AG09319 (cell line): ENCODE measurements at regions not wholly inside any gene's neighbourhood (a gene's known extent, or its start where the extent isn't known, plus 50 kb on each side); places are given as distances from the start of the nearest gene placed in this dataset.

ENCODE experiments used
- DNase-seq: peaks from one replicate; pipeline ENCODE4 v3.0.0-alpha.2; 2010; ENCODE audit warnings: low read depth; ENCODE audit errors: extremely low read depth
- CTCF ChIP-seq: IDR thresholded peaks from 2 replicates; pipeline ENCODE4 v1.5.1; 2011; ENCODE audit warnings: low read depth, mild to moderate bottlenecking, inconsistent platforms, low read length, moderate library complexity

- TF ChIP-seq CTCF, result no peak
- no peak for DNase-seq
Observed at GRCh38 chr18:46366751-46367376, 262.7 kb downstream of the HAUS1 start.

GRCh38 chr18:46369323-46369722 is 265.1 kb downstream of the HAUS1 start:
- DNase-seq, result no peak

GRCh38 chr18:46370898-46371297 is 266.7 kb downstream of the HAUS1 start:
- DNase-seq, result no peak
- TF ChIP-seq CTCF, result no peak

More at GRCh38 chr18:46369323-46369722, 265.1 kb downstream of the HAUS1 start:
- TF ChIP-seq CTCF, result no peak; the same call in 1 of the 2 replicates

GRCh38 chr18:46372670-46373069 is 268.5 kb downstream of the HAUS1 start:
- no peak for DNase-seq
- no peak for TF ChIP-seq CTCF

GRCh38 chr18:46373131-46373530 is 268.9 kb downstream of the HAUS1 start:
- TF ChIP-seq CTCF, result no peak
- DNase-seq, result no peak

GRCh38 chr18:46373791-46374190 is 269.6 kb downstream of the HAUS1 start:
- DNase-seq, result no peak
- TF ChIP-seq CTCF, result no peak

GRCh38 chr18:46374850-46375249 is 270.7 kb downstream of the HAUS1 start:
- DNase-seq, result no peak

More at GRCh38 chr18:46374850-46375249, 270.7 kb downstream of the HAUS1 start:
- no peak for TF ChIP-seq CTCF
